ENCODE measurements at regions not wholly inside any gene's neighbourhood (a gene's known extent, or its start where the extent isn't known, plus 50 kb on each side); places are given as distances from the start of the nearest gene placed in this dataset.

DNA sequence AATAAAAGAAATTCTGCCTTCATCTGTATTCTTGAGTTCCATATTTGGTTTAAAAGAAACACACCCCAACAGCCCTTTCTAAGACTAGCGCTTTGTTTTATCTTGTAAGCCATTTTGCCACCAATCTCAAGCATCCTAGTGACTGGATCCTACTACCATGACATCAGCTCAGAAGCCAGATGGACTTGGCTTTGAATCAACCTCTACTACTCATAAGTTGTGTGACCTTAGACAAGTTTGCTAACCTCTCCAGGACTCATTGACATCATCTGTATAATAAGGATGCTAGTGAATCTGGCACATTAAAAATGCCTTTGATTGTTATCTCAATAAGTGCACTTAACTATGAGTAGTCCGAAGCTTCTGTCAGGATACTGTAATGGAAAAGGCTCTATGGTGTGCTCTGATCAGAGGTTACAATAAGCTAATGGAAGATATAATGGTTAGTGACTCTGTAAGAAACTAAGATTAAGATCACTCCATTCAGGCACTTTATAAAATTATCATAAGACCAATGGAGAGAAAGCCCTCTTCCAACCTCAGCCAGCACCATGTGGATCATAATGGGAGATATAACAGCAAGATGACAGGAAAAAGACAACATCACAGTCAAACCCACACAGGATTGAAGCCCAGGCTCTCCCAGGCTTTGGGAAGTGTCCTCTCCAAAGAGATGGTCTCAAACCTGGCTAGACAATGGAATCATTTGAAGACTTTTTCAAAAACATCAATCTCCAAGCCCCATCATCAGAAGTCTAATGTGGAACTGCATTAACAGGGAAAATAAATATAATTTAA, 180.6 kb upstream of the MIR17HG start:
- Mint-ChIP-seq H3K36me3 (no peaks in the 10 kb centered on the region), H3K4me3 (no peak overlapping the region), H3K4me1 (no peaks in the 10 kb centered on the region), H3K9me3 (peaks cover 0 to 6% (median 0%) of the 10 kb centered on the region in 7 donors), H3K27ac (no peak overlapping the region), H3K27me3 (no peaks in the 10 kb centered on the region)
- ATAC-seq (ENCODE audit: low read depth in 2 of 2) (no peak), DNase-seq (no peak)
- no peak overlapping the region for H3K27ac ChIP-seq (ENCODE audit: insufficient read depth, low read length, poor library complexity, severe bottlenecking)
- H3K4me1 ChIP-seq (ENCODE audit: control insufficient read depth, insufficient read depth, low read length, poor library complexity, severe bottlenecking) = no peaks in the 10 kb centered on the region
- no peaks in the 10 kb centered on the region for H3K9me3 ChIP-seq (ENCODE audit: control insufficient read depth in 2 of 2, low read length in 2 of 2)
- H3K36me3 ChIP-seq (ENCODE audit: control insufficient read depth, insufficient read depth, low read length) = no peaks in the 10 kb centered on the region
- peaks cover 5% of the 10 kb centered on the region for H3K27me3 ChIP-seq (ENCODE audit: control insufficient read depth, insufficient read depth, low read length)
- H3K4me3 ChIP-seq (ENCODE audit: low read depth, low read length) = no peak overlapping the region

DNA sequence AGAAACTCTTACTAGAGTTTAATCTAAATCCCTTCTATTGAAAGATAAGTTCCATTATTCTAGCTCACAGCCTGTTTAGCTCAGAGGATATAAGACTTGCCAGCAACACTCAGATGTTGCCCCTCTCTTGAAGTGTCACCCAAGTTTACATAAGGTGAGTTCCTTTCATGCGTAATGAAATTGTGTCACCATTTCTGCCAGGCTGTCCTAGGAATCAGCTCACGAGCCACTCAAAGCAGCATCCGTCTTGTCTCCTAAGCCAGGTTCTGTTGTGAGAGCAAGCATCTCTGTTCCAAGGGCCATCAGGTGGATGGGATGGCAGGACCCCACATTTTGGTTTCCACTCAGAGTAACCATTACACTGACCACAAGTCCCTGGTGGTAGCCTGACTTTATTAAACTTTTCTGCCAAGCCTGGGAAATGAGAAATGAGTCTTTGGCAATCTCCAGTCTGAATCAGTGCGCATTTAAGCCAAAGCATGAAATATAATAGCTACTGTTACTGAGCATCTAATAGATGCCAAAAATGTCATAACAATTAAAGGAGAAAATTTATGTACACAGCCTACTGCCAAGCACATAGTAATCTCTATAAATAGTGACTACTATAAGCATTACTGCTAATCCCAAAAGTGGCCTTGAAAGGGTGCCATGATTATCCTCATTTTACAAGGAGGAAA, 179.6 kb upstream of the MIR17HG start:
- Mint-ChIP-seq H3K27ac (no peak overlapping the region), H3K9me3 (peaks cover 0 to 6% (median 0%) of the 10 kb centered on the region in 7 donors), H3K4me3 (no peak overlapping the region), H3K27me3 (no peaks in the 10 kb centered on the region), H3K36me3 (no peaks in the 10 kb centered on the region), H3K4me1 (no peaks in the 10 kb centered on the region)
- no peaks in the 10 kb centered on the region for H3K4me1 ChIP-seq (ENCODE audit: control insufficient read depth, insufficient read depth, low read length, poor library complexity, severe bottlenecking)
- peaks cover 5% of the 10 kb centered on the region for H3K27me3 ChIP-seq (ENCODE audit: control insufficient read depth, insufficient read depth, low read length)
- DNase-seq (no peak), ATAC-seq (ENCODE audit: low read depth in 2 of 2) (no peak)
- H3K4me3 ChIP-seq (ENCODE audit: low read depth, low read length) = no peak overlapping the region
- no peak overlapping the region for H3K27ac ChIP-seq (ENCODE audit: insufficient read depth, low read length, poor library complexity, severe bottlenecking)
- H3K36me3 ChIP-seq (ENCODE audit: control insufficient read depth, insufficient read depth, low read length) = no peaks in the 10 kb centered on the region
- no peaks in the 10 kb centered on the region for H3K9me3 ChIP-seq (ENCODE audit: control insufficient read depth in 2 of 2, low read length in 2 of 2)

GRCh38 chr13:91168386-91168711, 179.1 kb upstream of the MIR17HG start:
- H3K27me3 Mint-ChIP-seq = no peaks in the 10 kb centered on the region
- Histone ChIP-seq H3K27ac (ENCODE audit: insufficient read depth, low read length, poor library complexity, severe bottlenecking) (no peak overlapping the region), H3K9me3 (ENCODE audit: control insufficient read depth in 2 of 2, low read length in 2 of 2) (no peaks in the 10 kb centered on the region), H3K4me1 (ENCODE audit: control insufficient read depth, insufficient read depth, low read length, poor library complexity, severe bottlenecking) (no peaks in the 10 kb centered on the region), H3K36me3 (ENCODE audit: control insufficient read depth, insufficient read depth, low read length) (no peaks in the 10 kb centered on the region), H3K27me3 (ENCODE audit: control insufficient read depth, insufficient read depth, low read length) (peaks cover 5% of the 10 kb centered on the region), H3K4me3 (ENCODE audit: low read depth, low read length) (no peak overlapping the region)
- H3K4me3 Mint-ChIP-seq = no peak overlapping the region
- H3K9me3 Mint-ChIP-seq = peaks cover 0 to 8% (median 0%) of the 10 kb centered on the region in 7 donors
- ATAC-seq (ENCODE audit: low read depth in 2 of 2) (no peak), DNase-seq (no peak)
- no peak overlapping the region for H3K27ac Mint-ChIP-seq
- no peaks in the 10 kb centered on the region for H3K36me3 Mint-ChIP-seq
- peaks cover 0 to under 1% (median 0%) of the 10 kb centered on the region in 4 donors for H3K4me1 Mint-ChIP-seq

GRCh38 chr13:91169321-91170050, 178.0 kb upstream of the MIR17HG start:
- Histone ChIP-seq H3K4me1 (ENCODE audit: control insufficient read depth, insufficient read depth, low read length, poor library complexity, severe bottlenecking) (no peaks in the 10 kb centered on the region), H3K36me3 (ENCODE audit: control insufficient read depth, insufficient read depth, low read length) (no peaks in the 10 kb centered on the region), H3K27me3 (ENCODE audit: control insufficient read depth, insufficient read depth, low read length) (peaks cover 5% of the 10 kb centered on the region), H3K9me3 (ENCODE audit: control insufficient read depth in 2 of 2, low read length in 2 of 2) (no peaks in the 10 kb centered on the region), H3K4me3 (ENCODE audit: low read depth, low read length) (no peak overlapping the region), H3K27ac (ENCODE audit: insufficient read depth, low read length, poor library complexity, severe bottlenecking) (no peak overlapping the region)
- Mint-ChIP-seq H3K27me3 (no peaks in the 10 kb centered on the region), H3K9me3 (peaks cover 0 to 8% (median 0%) of the 10 kb centered on the region in 7 donors), H3K4me3 (no peak overlapping the region), H3K4me1 (peaks cover 0 to 2% (median 0%) of the 10 kb centered on the region in 4 donors), H3K27ac (no peak overlapping the region), H3K36me3 (no peaks in the 10 kb centered on the region)
- no peak for DNase-seq
- ATAC-seq (ENCODE audit: low read depth in 2 of 2) = no peak

DNA sequence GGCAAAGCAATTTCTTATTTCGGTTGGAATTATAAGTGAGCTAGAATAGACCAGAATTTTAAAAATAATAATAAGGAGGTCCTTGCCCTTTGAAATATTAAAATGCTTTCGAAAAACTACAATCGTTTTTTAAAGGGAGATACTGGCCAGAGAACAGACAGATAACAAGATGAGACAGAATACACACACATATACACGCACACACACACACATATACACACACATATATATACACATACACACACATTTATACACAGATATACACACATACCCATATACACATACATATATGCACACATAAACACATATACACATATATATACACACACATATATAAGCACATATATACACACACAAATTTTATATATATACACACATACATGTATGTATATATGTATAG, 175.3 kb upstream of the MIR17HG start:
- peaks cover 0 to 10% (median 5%) of the 10 kb centered on the region in 7 donors for H3K9me3 Mint-ChIP-seq
- H3K36me3 ChIP-seq (ENCODE audit: control insufficient read depth, insufficient read depth, low read length) = no peaks in the 10 kb centered on the region
- no peaks in the 10 kb centered on the region for H3K36me3 Mint-ChIP-seq
- peaks cover 11% of the 10 kb centered on the region for H3K27me3 Mint-ChIP-seq
- H3K27ac ChIP-seq (ENCODE audit: insufficient read depth, low read length, poor library complexity, severe bottlenecking) = no peak overlapping the region
- no peak overlapping the region for H3K4me3 ChIP-seq (ENCODE audit: low read depth, low read length)
- H3K27ac Mint-ChIP-seq = no peak overlapping the region
- H3K4me1 ChIP-seq (ENCODE audit: control insufficient read depth, insufficient read depth, low read length, poor library complexity, severe bottlenecking) = no peaks in the 10 kb centered on the region
- no peak overlapping the region for H3K4me3 Mint-ChIP-seq
- H3K9me3 ChIP-seq (ENCODE audit: control insufficient read depth in 2 of 2, low read length in 2 of 2) = no peaks in the 10 kb centered on the region
- H3K4me1 Mint-ChIP-seq = peaks cover 0 to 4% (median 1%) of the 10 kb centered on the region in 4 donors
- H3K27me3 ChIP-seq (ENCODE audit: control insufficient read depth, insufficient read depth, low read length) = peaks cover 3% of the 10 kb centered on the region
- ATAC-seq (ENCODE audit: low read depth in 2 of 2) = no peak
- no peak for DNase-seq

DNA sequence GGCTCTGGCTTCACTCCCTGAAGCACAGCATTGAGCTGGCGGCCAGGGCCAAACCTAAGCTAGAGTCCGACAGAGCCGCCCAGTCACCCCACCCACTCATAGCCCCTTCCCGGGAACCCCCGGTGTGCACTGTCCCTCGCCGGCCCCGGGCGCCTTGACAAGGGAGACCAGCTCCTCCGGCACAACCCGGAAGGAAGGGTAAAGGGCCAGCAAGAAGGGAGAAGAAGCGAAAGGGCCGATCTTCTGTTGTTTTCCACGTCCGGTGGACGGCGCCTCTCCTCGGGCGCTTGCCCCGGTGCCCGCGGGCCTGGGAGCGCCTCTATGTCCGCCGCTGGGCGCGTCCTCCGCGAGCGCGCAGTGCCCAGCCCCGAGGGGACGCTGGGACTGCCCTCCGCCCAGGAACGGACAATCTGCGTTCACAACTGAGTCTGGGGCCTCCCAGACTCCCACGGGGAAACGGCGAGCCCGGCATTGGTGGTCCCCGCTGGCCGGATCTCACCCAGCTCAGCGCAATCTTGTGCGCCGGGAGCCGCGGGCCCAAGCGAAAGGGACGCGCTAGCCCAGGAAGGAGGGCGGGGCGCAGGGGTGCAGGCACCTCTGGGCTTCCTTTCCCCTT, 172.5 kb upstream of the MIR17HG start:
- Mint-ChIP-seq H3K4me3 (no peak overlapping the region), H3K27ac (no peak overlapping the region), H3K36me3 (no peaks in the 10 kb centered on the region), H3K4me1 (peaks cover 0 to 4% (median 1%) of the 10 kb centered on the region in 4 donors), H3K27me3 (peaks cover 11% of the 10 kb centered on the region), H3K9me3 (peaks cover 0 to 12% (median 4%) of the 10 kb centered on the region in 7 donors)
- Histone ChIP-seq H3K4me3 (ENCODE audit: low read depth, low read length) (no peak overlapping the region), H3K36me3 (ENCODE audit: control insufficient read depth, insufficient read depth, low read length) (no peaks in the 10 kb centered on the region), H3K27me3 (ENCODE audit: control insufficient read depth, insufficient read depth, low read length) (no peaks in the 10 kb centered on the region), H3K4me1 (ENCODE audit: control insufficient read depth, insufficient read depth, low read length, poor library complexity, severe bottlenecking) (no peaks in the 10 kb centered on the region), H3K9me3 (ENCODE audit: control insufficient read depth in 2 of 2, low read length in 2 of 2) (no peaks in the 10 kb centered on the region), H3K27ac (ENCODE audit: insufficient read depth, low read length, poor library complexity, severe bottlenecking) (no peak overlapping the region)
- DNase-seq = no peak
- ATAC-seq (ENCODE audit: low read depth in 2 of 2) = no peak

DNA sequence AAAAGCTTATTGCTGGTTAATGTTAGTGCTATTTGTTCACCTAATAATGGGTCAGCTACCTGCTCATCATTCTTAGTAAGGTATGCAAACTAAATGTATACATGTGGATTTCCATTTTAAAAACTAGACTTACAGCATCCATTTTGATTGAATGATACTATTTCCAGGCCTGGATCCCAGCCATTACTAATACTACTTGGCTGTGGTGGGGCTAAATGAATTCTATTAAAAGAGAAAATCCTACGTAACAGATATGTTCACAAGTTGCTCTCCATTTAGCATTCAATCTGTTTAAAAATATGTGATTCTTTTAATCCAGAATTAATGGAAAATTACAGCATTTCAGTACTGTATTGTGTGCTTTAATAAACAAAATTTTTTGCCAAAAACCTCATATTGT, 169.4 kb upstream of the MIR17HG start:
- Mint-ChIP-seq H3K9me3 (peaks cover 0 to 8% (median 4%) of the 10 kb centered on the region in 7 donors), H3K36me3 (no peaks in the 10 kb centered on the region), H3K4me3 (no peak overlapping the region), H3K27ac (no peak overlapping the region), H3K27me3 (peaks cover 11% of the 10 kb centered on the region), H3K4me1 (peaks cover 0 to 4% (median 1%) of the 10 kb centered on the region in 4 donors)
- Histone ChIP-seq H3K9me3 (ENCODE audit: control insufficient read depth in 2 of 2, low read length in 2 of 2) (no peaks in the 10 kb centered on the region), H3K4me3 (ENCODE audit: low read depth, low read length) (no peak overlapping the region), H3K36me3 (ENCODE audit: control insufficient read depth, insufficient read depth, low read length) (no peaks in the 10 kb centered on the region), H3K27ac (ENCODE audit: insufficient read depth, low read length, poor library complexity, severe bottlenecking) (no peak overlapping the region), H3K4me1 (ENCODE audit: control insufficient read depth, insufficient read depth, low read length, poor library complexity, severe bottlenecking) (no peaks in the 10 kb centered on the region), H3K27me3 (ENCODE audit: control insufficient read depth, insufficient read depth, low read length) (no peaks in the 10 kb centered on the region)
- DNase-seq = no peak
- ATAC-seq (ENCODE audit: low read depth in 2 of 2) = no peak

Data from CD4-positive, CD25-positive, alpha-beta regulatory T cell (primary cell).